Transverse colon (tissue), 4 donors: ENCODE measurements at regions not wholly inside any gene's neighbourhood (a gene's known extent, or its start where the extent isn't known, plus 50 kb on each side); places are given as distances from the start of the nearest gene placed in this dataset.
"Not testable (repeated sequence)": the region's sequence is repeated elsewhere in the genome, so short reads cannot be mapped to it uniquely, and the experiment has no call there.

Source experiments
- DNase-seq: peaks from one replicate; pipeline ENCODE4 v3.0.0-alpha.2; 2019
- H3K27ac ChIP-seq, 4 donors: fragments of 200-600 bp; sonication (generic); 2 replicates each; pipeline ENCODE4 v1.5.1; 2016 to 2018; ENCODE audit warnings: inconsistent platforms in 4 of 4
- H3K27me3 ChIP-seq: fragments of 200-600 bp; sonication (generic); 2 replicates; pipeline ENCODE4 v1.5.1; 2017; ENCODE audit warnings: inconsistent platforms
- H3K36me3 ChIP-seq, 4 donors: fragments of 200-600 bp; sonication (generic); 2 replicates each; pipeline ENCODE4 v1.5.1; 2017 to 2019; ENCODE audit warnings: inconsistent platforms in 4 of 4
- H3K4me1 ChIP-seq, 4 donors: fragments of 200-600 bp; sonication (generic); 2 replicates each; pipeline ENCODE4 v1.5.1; 2017 to 2020; ENCODE audit warnings: inconsistent platforms in 4 of 4
- H3K4me3 ChIP-seq, 4 donors: fragments of 200-600 bp; sonication (generic); 1 replicate in 1 of 4; 2 replicates in 3 of 4; pipeline versions ENCODE4 v1.5.1 to v1.6.1; 2017 to 2019; ENCODE audit warnings: inconsistent platforms in 4 of 4
- H3K9me3 ChIP-seq, 2 donors: fragments of 200-600 bp; sonication (generic); 2 replicates each; pipeline ENCODE4 v1.5.1; 2017 to 2019; ENCODE audit warnings: inconsistent platforms in 2 of 2
- CTCF ChIP-seq, 5 experiments: fragments of 200-600 bp in 3 of 5; fragments of 450-650 bp in 2 of 5; sonication (generic) in 3 of 5; IDR thresholded peaks; 1 replicate in 2 of 5; 2 replicates in 3 of 5; pipeline ENCODE4 v1.5.1; 2016 to 2017; ENCODE audit warnings: antibody characterized with exemption in 5 of 5, inconsistent platforms in 3 of 5, mild to moderate bottlenecking in 2 of 5, moderate library complexity in 1 of 5
- EP300 ChIP-seq: sonication (generic); formaldehyde crosslinking; IDR thresholded peaks from one replicate; pipeline ENCODE4 v1.6.1; 2017; ENCODE audit warnings: antibody characterized with exemption, low read depth
- POLR2A ChIP-seq: fragments of 450-650 bp; IDR thresholded peaks from one replicate; pipeline ENCODE4 v1.6.1; 2016; ENCODE audit warnings: antibody characterized with exemption, mild to moderate bottlenecking, moderate library complexity
- POLR2AphosphoS5 ChIP-seq, 3 donors: sonication (generic); formaldehyde crosslinking; IDR thresholded peaks; one replicate each; pipeline ENCODE4 v1.6.1; 2016; ENCODE audit warnings: antibody characterized with exemption in 3 of 3
- WGBS, 2 donors: methylation state at CpG; one replicate each; pipeline ENCODE4 v1.1.5; 2018; ENCODE audit warnings: low coverage in 1 of 2; 5-methylcytosine and 5-hydroxymethylcytosine counted together
- in situ Hi-C, 4 donors: fragments of 200-750 bp; cut with MboI; loops; one replicate each; pipeline versions ENCODE4 v1.15.0 to v1.15.1; 2017; ENCODE audit warnings: low sequenced_read_pairs in 3 of 4, low pct_ligation_motif_present in 1 of 4, low pct_unique_long_range_greater_than_20kb in 1 of 4
- intact Hi-C: fragments of 100-400 bp; cut with DNase I; formaldehyde crosslinking; loops from one replicate; pipeline ENCODE4 v1.15.1; 2023; ENCODE audit warnings: low total_unique reads
- small RNA-seq, 4 donors: library from RNA; depleted of rRNA; stranded (forward); fragments of <200 nt; gene quantifications; one replicate each; pipeline ENCODE3, GENCODE V24; 2016

DNA sequence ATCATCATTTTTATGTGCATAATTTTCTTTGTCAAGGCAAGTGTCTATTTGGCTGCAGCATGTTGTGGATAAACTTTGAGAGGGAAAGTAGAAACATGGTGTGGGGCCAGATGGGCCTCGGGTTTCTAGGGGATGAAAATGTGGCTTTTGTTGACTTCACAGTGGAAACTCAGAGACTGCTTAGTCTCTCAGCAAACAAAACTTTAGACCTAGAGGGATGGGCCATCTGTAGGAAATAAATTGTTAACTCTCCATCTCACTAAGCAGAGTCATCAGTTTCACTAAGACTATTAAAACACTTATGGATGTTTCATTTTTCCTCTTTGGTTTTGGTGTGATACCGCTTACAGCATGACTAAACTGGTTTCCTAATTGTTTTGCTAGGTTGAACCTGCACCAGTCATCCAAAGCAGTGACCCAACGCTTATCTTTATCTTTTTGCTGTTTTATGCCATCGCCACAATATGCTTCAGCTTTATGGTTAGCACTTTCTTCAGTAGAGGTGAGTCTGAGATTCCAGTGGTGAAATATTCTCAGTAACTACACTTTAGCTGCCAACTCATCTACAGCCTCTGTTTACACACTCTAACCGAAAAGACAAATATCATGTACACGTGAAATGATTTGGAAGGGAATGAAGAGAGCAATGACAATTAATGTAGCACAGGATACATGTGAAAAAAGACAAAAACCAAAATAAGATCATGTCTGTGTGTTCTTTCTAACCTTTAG is 60.6 kb upstream of the CRYM start:
- no peaks in the 10 kb centered on the region for H3K27me3 ChIP-seq
- 58 to 63% methylated on average over 5 to 6 of the region's 6 CpGs for WGBS, 2 donors
- H3K36me3 ChIP-seq = no peaks in the 10 kb centered on the region
- H3K4me1 ChIP-seq = peaks cover 0 to 29% (median 13%) of the 10 kb centered on the region in 4 donors
- intact Hi-C loops = no loop called here
- no peak for DNase-seq
- H3K27ac ChIP-seq = peak overlapping the region; percentile 67 to 81 (median 76)
- TF ChIP-seq CTCF (IDR thresholded peaks at IDR 0.05) = no peak
- TF ChIP-seq POLR2AphosphoS5 (IDR thresholded peaks at IDR 0.05) = no peak
- TF ChIP-seq EP300 = no peak
- no peak for TF ChIP-seq POLR2A
- in situ Hi-C loops = no loop called here
- no peaks in the 10 kb centered on the region for H3K9me3 ChIP-seq
- no peak overlapping the region for H3K4me3 ChIP-seq

- H3K4me1 ChIP-seq = peaks cover 0 to 29% (median 13%) of the 10 kb centered on the region in 4 donors
- TF ChIP-seq POLR2AphosphoS5 (IDR thresholded peaks at IDR 0.05) (no peak), EP300 (no peak), CTCF (IDR thresholded peaks at IDR 0.05) (no peak), POLR2A (no peak)
- no peaks in the 10 kb centered on the region for H3K9me3 ChIP-seq
- intact Hi-C loops = no loop called here
- in situ Hi-C loops = no loop called here
- H3K36me3 ChIP-seq = no peaks in the 10 kb centered on the region
- H3K27ac ChIP-seq = no peak overlapping the region
- 85 to 92% methylated on average over 2 of the region's 2 CpGs for WGBS, 2 donors
- DNase-seq = no peak
- no peaks in the 10 kb centered on the region for H3K27me3 ChIP-seq
- no peak overlapping the region for H3K4me3 ChIP-seq
Measured at GRCh38 chr16:21336231-21336630, 58.1 kb upstream of the CRYM start.

DNA sequence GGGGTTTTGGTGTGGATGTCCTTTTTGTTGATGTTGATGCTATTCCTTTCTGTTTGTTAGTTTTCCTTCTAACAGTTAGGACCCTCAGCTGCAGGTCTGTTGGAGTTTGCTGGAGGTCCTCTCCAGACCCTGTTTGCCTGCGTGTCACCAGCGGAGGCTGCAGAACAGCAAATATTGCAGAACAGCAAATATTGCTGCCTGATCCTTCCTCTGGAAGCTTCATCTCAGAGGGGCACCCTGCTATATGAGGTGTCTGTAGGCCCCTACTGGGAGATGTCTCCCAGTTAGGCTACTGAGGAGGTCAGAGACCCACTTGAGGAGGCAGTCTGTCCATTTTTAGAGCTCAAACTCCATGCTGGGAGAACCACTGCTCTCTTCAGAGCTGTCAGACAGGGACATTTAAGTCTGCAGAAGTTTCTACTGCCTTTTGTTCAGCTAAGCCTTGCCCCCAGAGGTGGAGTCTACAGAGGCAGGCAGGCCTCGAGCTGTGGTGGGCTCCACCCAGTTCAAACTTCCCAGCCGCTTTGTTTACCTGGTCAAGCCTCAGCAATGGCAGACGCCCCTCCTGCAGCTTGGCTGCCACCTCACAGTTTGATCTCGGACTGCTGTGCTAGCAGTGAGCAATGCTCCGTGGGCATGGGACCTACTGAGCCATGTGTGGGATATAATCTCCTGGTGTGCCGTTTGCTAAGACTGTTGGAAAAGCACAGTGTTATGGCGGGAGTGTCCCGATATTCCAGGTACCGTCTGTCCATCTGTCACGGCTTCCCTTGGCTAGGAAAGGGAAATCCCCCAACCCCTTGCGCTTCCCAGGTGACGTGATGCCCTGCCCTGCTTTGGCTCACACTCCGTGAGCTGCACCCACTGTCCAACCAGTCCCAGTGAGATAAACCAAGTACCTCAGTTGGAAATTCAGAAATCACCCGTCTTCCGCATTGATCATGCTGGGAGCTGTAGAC is 56.4 kb upstream of the CRYM start:
- in situ Hi-C loops, intact Hi-C loops: not testable (repeated sequence)
- WGBS, 2 donors = 80 to 92% methylated on average over 1 to 17 of the region's 17 CpGs

DNA sequence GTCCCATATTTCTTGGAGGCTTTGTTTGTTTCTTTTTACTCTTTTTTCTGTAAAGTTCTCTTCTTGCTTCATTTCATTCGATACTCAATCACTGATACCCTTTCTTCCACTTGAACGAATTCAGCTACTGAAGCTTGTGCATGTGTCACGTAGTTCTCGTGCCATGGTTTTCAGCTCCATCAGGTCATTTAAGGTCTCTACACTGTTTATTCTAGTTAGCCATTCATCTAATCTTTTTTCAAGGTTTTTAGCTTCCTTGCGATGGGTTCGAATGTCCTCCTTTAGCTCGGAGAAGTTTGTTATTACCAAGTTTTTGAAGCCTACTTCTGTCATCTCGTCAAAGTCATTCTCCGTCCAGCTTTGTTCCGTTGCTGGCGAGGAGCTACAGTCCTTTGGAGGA is 55.6 kb upstream of the CRYM start:
- peaks cover 0 to 19% (median 6%) of the 10 kb centered on the region in 4 donors for H3K4me1 ChIP-seq
- H3K36me3 ChIP-seq, DNase-seq, H3K27ac ChIP-seq, H3K4me3 ChIP-seq, intact Hi-C loops, in situ Hi-C loops, H3K27me3 ChIP-seq, H3K9me3 ChIP-seq: not testable (repeated sequence)
- WGBS, 2 donors = 92 to 93% methylated on average over 7 to 11 of the region's 11 CpGs

More for the DNA sequence above, 56.4 kb upstream of the CRYM start:
- H3K9me3 ChIP-seq, H3K27me3 ChIP-seq, H3K36me3 ChIP-seq, DNase-seq, H3K4me3 ChIP-seq, H3K27ac ChIP-seq: not testable (repeated sequence)
- peaks cover 0 to 27% (median 11%) of the 10 kb centered on the region in 4 donors for H3K4me1 ChIP-seq

Small RNA genes in the stretch of these regions (small RNA-seq; reads per million reads assigned to genes)
- 0 reads per million in 4 donors for gene AC008740.2
